Panc1 (cell line): ENCODE measurements at regions not wholly inside any gene's neighbourhood (a gene's known extent, or its start where the extent isn't known, plus 50 kb on each side); places are given as distances from the start of the nearest gene placed in this dataset.

Experiments used
- ATAC-seq: fragments of 200-7000 bp; cut with Tn5 transposase; 2 replicates; pipeline ENCODE4 v1.9.1; 2020; ENCODE audit warnings: mild to moderate bottlenecking, moderate library complexity
- BruUV-seq: library from RNA; stranded (reverse); fragments of 400-500 nt; replicated peaks from 2 replicates; lab custom pipeline; 2021; lab: Mats Ljungman, UMichigan
- CTCF ChIA-PET: fragments of 300-600 bp; sonication (Branson Sonifier 250); formaldehyde crosslinking; loops from one replicate; lab custom pipeline; 2022; ENCODE audit warnings: antibody characterized with exemption; lab: Charles Lee
- POLR2A ChIA-PET: fragments of 300-600 bp; sonication (Branson Sonifier 250); formaldehyde crosslinking; loops from one replicate; lab custom pipeline; 2022; ENCODE audit warnings: antibody characterized with exemption; lab: Charles Lee
- DNase-seq: peaks from one replicate; pipeline ENCODE4 v3.0.0-alpha.2; 2010; ENCODE audit warnings: low read depth, low spot score
- H3K27ac ChIP-seq: 2 replicates; pipeline ENCODE4 v1.5.1; 2011; ENCODE audit warnings: mild to moderate bottlenecking, low read length, inconsistent platforms
- H3K27me3 ChIP-seq: fragments of 200-500 bp; sonication (Bioruptor generic); 2 replicates; pipeline ENCODE4 v1.6.0; 2014; ENCODE audit warnings: low read length, inconsistent platforms; ENCODE audit not compliant: control insufficient read depth, insufficient read depth
- H3K36me3 ChIP-seq: fragments of 200-500 bp; sonication (Bioruptor generic); 2 replicates; pipeline ENCODE4 v1.5.1; 2014; ENCODE audit warnings: inconsistent platforms, mild to moderate bottlenecking, low read length, moderate library complexity; ENCODE audit not compliant: control insufficient read depth, insufficient read depth
- H3K4me1 ChIP-seq: 2 replicates; pipeline ENCODE4 v1.5.1; 2011; ENCODE audit warnings: inconsistent platforms, mild to moderate bottlenecking, low read length, moderate library complexity; ENCODE audit not compliant: control insufficient read depth, insufficient read depth
- H3K4me3 ChIP-seq, 2 experiments: 2 replicates each; pipeline ENCODE4 v1.5.1; 2011 to 2012; ENCODE audit warnings: low read depth in 2 of 2, low read length in 2 of 2, mild to moderate bottlenecking in 2 of 2, inconsistent platforms in 1 of 2, moderate library complexity in 1 of 2
- H3K9me3 ChIP-seq: fragments of 200-500 bp; sonication (Bioruptor generic); 2 replicates; pipeline ENCODE4 v1.5.1; 2014; ENCODE audit warnings: low read depth, mild to moderate bottlenecking, inconsistent platforms, low read length, moderate library complexity; ENCODE audit not compliant: control insufficient read depth, insufficient read depth
- CTCF ChIP-seq: fragments of 450-650 bp; IDR thresholded peaks from 2 replicates; pipeline ENCODE4 v1.5.1; 2017; ENCODE audit warnings: mild to moderate bottlenecking
- POLR2AphosphoS5 ChIP-seq: IDR thresholded peaks from 2 replicates; pipeline ENCODE4 v1.6.1; 2012; ENCODE audit warnings: mild to moderate bottlenecking, low read depth, low read length, moderate library complexity
- REST ChIP-seq, 2 experiments: IDR thresholded peaks; 2 replicates each; pipeline ENCODE4 v1.6.1; 2011 to 2012; ENCODE audit warnings: low read depth in 2 of 2, control low read depth in 1 of 2, low read length in 1 of 2, mild to moderate bottlenecking in 1 of 2, moderate library complexity in 1 of 2; ENCODE audit not compliant: insufficient read depth in 1 of 2
- SIN3A ChIP-seq: IDR thresholded peaks from 2 replicates; pipeline ENCODE4 v1.6.1; 2012; ENCODE audit warnings: low read depth, mild to moderate bottlenecking, low read length, moderate library complexity, borderline replicate concordance; ENCODE audit not compliant: insufficient read depth
- TCF7L2 ChIP-seq: IDR thresholded peaks from 2 replicates; pipeline ENCODE4 v1.6.1; 2011; ENCODE audit warnings: mild to moderate bottlenecking, low read depth, low read length, inconsistent platforms
- in situ Hi-C: cut with HindIII; loops from 2 replicates; pipeline ENCODE4 v1.10.0; 2016; ENCODE audit warnings: low sequenced_read_pairs, low pct_unique_long_range_greater_than_20kb
- intact Hi-C: fragments of 100-400 bp; cut with micrococcal nuclease; formaldehyde crosslinking; loops from one replicate; pipeline ENCODE4 v1.10.0; 2022; ENCODE audit not compliant: unreplicated experiment

- peaks cover 5% of the 10 kb centered on the region; the same call in 1 of the 2 replicates for H3K4me1 ChIP-seq
- no TSS peak for BruUV-seq
- in situ Hi-C loops (no loop called here), intact Hi-C loops (no loop called here)
- ChIA-PET CTCF (no interaction called here), POLR2A (interaction anchor here (0.5 to 1.4 kb wide), 7 partner anchors 17 to 1071 kb away, joined by 3 to 8 read pairs (median 3); a partner anchor contains a TSS)
- peak overlapping the region; percentile 49; the same call in 1 of the 2 replicates for H3K27ac ChIP-seq
- ATAC-seq (0 out of 2 replicates have a peak, but pooled peaks have one; percentile 14), DNase-seq (no peak)
- no peak for TF ChIP-seq TCF7L2
- no peak for TF ChIP-seq CTCF
- TF ChIP-seq SIN3A, result no peak
- no peak for TF ChIP-seq POLR2AphosphoS5
- TF ChIP-seq REST (IDR thresholded peaks at IDR 0.05; ENCODE audit: insufficient read depth in 1 of 2, low read depth in 2 of 2, low read length in 1 of 2), result no peak
- H3K9me3 ChIP-seq, result no peaks in the 10 kb centered on the region
- no peak overlapping the region for H3K4me3 ChIP-seq
- H3K36me3 ChIP-seq, result no peaks in the 10 kb centered on the region
- no peaks in the 10 kb centered on the region for H3K27me3 ChIP-seq
These were observed 84.0 kb upstream of the AKIP1 start for GRCh38 chr11:8826901-8827560.

- intact Hi-C loops, result no loop called here
- DNase-seq, result no peak
- no TSS peak for BruUV-seq
- H3K9me3 ChIP-seq, result no peaks in the 10 kb centered on the region
- CTCF ChIA-PET, result no interaction called here
- H3K36me3 ChIP-seq, result no peaks in the 10 kb centered on the region
- no peak for ATAC-seq
- H3K4me1 ChIP-seq, result peaks cover 12% of the 10 kb centered on the region; the same call in 1 of the 2 replicates
- POLR2A ChIA-PET, result interaction anchor here (0.7 kb wide), 1 partner anchor 724 kb away, joined by 4 read pairs; no protein-coding TSS in a partner anchor
- TF ChIP-seq CTCF (no peak), POLR2AphosphoS5 (no peak), SIN3A (no peak), REST (IDR thresholded peaks at IDR 0.05; ENCODE audit: insufficient read depth in 1 of 2, low read depth in 2 of 2, low read length in 1 of 2) (no peak)
- no peak overlapping the region for H3K4me3 ChIP-seq
- in situ Hi-C loops, result no loop called here
- no peaks in the 10 kb centered on the region for H3K27me3 ChIP-seq
- H3K27ac ChIP-seq, result no peak overlapping the region
These were observed 82.9 kb upstream of the AKIP1 start for GRCh38 chr11:8828046-8828445.
